Fibroblast of the aortic adventitia (primary cell): ENCODE measurements at regions not wholly inside any gene's neighbourhood (a gene's known extent, or its start where the extent isn't known, plus 50 kb on each side); places are given as distances from the start of the nearest gene placed in this dataset.

Experiments used
- DNase-seq: peaks from one replicate; pipeline ENCODE4 v3.0.0-alpha.2; 2010; ENCODE audit warnings: low read depth
- H3K4me3 ChIP-seq: 2 replicates; pipeline ENCODE4 v1.5.1; 2011; ENCODE audit warnings: low read depth, mild to moderate bottlenecking, control low read depth, low read length, moderate library complexity
- TF ChIP-seq, protein P1 (sequence below): IDR thresholded peaks from 2 replicates; pipeline ENCODE4 v1.5.1; 2011; ENCODE audit warnings: mild to moderate bottlenecking, low read length, control low read depth, inconsistent platforms; ENCODE audit not compliant: insufficient read depth

DNA sequence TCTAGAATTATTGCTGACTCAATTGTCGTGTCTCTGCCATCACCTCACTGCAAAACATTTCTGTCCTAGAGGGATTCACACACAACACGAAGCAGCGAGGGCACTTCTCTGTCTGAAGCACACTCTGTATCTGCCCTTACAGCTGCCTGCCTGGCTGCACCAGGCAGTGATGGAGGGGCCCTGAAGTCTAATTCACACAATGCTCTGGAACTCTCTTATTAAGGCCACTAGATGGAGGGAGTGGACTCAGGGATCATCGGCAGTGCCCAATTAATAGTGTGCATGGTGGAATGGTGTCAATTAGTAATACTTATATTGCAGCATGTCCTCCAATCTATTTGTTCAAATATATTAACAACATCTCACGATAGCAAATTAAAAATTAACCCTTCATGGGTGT lies 157.5 kb upstream of the MAP1B start:
- no peak overlapping the region for H3K4me3 ChIP-seq
- DNase-seq, result no peak
- TF ChIP-seq, protein P1, sequence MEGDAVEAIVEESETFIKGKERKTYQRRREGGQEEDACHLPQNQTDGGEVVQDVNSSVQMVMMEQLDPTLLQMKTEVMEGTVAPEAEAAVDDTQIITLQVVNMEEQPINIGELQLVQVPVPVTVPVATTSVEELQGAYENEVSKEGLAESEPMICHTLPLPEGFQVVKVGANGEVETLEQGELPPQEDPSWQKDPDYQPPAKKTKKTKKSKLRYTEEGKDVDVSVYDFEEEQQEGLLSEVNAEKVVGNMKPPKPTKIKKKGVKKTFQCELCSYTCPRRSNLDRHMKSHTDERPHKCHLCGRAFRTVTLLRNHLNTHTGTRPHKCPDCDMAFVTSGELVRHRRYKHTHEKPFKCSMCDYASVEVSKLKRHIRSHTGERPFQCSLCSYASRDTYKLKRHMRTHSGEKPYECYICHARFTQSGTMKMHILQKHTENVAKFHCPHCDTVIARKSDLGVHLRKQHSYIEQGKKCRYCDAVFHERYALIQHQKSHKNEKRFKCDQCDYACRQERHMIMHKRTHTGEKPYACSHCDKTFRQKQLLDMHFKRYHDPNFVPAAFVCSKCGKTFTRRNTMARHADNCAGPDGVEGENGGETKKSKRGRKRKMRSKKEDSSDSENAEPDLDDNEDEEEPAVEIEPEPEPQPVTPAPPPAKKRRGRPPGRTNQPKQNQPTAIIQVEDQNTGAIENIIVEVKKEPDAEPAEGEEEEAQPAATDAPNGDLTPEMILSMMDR, result no peak

DNA sequence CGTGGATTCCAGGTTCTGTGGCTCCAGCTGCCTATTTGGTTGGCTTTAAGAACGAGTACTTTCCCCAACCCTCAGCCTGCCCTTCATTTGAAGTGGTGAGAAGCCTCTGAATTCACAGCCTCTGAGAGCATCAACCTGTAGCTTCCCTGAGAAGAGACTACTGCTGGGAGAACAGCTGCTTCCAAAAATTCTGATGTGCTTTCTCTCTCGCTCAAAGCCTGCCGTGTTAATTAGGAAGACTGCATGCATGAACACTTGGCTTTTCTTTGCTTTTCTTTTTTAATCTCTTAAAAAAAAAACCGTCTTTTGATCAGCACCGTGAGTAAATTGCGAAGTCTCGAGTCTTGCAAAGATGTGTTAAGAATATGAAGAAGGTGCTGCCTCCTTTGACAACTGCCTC lies 153.4 kb upstream of the MAP1B start:
- no peak for DNase-seq

DNA sequence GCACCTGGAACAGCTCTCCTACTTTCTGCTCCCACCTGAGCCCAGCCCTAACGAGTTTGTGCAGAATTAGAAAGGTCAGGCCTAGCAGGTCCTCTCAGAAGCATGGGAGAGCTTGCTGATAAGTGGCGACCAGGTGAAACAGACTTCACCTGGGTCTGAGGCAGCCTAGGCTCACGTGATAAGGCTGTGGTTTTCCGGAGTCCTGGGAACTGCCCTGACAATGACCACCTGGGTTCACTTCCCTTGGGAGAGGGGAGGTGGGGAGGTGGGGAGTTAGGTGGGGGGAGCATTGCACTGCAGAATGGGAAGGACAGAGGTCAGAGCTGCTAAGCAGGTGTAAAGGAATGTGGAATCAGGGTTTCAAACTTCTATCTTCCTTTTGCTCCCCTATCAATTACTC lies 152.9 kb upstream of the MAP1B start:
- no peak for DNase-seq
- H3K4me3 ChIP-seq, result no peak overlapping the region
- TF ChIP-seq, protein P1, result no peak

More for the DNA sequence above, 153.4 kb upstream of the MAP1B start:
- H3K4me3 ChIP-seq, result no peak overlapping the region
- TF ChIP-seq, protein P1, result no peak

DNA sequence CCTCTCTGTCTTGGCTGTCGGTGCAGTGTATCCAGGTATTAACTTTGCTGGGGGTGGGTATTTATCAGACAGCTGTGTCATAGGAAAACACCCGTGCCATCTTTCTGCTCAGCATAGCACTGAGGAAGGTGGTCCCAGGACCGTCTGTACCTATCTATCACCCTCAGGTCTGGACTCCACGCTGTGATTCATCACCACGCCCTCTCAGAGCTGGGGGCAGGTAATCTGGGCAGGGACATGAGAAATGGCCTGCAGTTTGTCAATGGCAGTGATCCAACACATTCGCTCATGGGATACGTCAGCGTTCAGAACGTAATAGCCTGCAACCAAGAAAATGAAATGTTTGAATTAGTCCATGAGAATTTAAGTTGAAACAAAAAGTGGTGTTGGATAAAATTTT lies 151.6 kb upstream of the MAP1B start:
- DNase-seq, result peak; percentile 21
- no peak overlapping the region for H3K4me3 ChIP-seq
- TF ChIP-seq, protein P1, result no peak

DNA sequence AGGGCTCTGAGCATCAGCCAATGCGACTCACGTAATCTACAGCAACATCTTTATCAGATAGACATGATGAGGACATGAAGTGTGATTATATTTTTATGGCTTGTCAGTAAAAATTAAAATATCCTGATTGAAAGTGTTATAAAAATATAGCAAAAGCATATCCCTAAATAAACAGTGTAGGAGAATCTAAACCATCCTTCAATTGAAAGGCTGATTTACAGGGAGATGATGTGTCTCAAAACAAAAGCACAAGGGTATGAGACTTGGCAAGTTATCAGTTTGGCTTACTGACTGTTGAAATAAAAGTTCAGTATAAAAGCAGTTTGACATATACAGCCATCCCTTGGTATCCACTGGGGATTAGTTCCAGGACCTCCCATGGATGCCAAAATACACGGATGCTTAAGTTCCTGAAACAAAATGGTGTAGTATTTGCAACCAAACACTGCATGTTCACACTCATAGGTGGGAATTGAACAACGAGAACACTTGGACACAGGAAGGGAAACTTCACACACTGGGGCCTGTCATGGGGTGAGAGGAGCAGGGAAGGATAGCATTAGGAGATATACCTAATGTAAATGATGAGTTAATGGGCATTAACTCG lies 149.9 kb upstream of the MAP1B start:
- no peak overlapping the region for H3K4me3 ChIP-seq
- TF ChIP-seq, protein P1, result no peak
- DNase-seq, result peak; percentile 4

DNA sequence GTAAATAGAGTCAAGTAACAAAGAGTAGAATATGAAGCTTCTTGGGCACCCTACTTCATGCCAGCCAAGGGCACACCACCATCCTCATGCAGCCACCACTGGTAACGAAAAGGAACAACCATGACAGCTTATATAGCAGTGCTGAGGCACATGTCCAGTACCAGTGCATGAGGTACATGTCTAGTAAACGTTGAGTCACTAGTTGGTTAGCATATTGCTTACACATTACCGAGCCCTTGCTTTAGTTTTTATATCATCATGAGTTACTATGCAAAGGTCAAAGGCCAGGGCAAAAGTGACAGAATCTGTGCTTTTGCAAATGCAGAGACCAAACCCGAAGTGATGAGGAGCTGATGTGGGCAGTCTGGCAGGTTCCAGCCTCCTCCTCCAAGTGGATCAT lies 147.1 kb upstream of the MAP1B start:
- DNase-seq, result no peak
- no peak overlapping the region for H3K4me3 ChIP-seq
- TF ChIP-seq, protein P1, result no peak

DNA sequence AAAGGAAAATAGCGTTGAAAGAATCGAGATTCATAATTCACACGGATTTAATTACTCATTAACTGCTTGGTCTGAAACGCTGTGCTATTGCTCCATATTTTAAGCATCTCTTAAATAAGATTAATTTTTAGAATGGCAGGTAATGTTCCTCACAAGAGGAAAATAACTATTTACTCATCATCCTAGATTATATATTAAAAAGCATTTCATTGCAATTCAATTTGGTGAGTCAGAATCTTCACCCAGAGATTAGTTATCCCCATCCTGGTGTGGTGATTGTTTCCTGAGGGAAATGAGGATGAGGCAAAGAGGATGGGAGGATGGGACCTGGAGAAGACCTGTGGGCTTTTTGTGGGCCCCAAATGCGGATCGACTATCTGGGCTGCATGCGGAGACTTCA lies 145.5 kb upstream of the MAP1B start:
- TF ChIP-seq, protein P1, result no peak
- no peak overlapping the region for H3K4me3 ChIP-seq
- DNase-seq, result no peak
